H9 (cell line): ENCODE measurements at regions not wholly inside any gene's neighbourhood (a gene's known extent, or its start where the extent isn't known, plus 50 kb on each side); places are given as distances from the start of the nearest gene placed in this dataset.
A peak's percentile ranks its signal among the peaks of the same experiment; 100 is the strongest.

ENCODE experiments used
- DNase-seq: peaks from one replicate; pipeline ENCODE4 v3.0.0-alpha.2; 2017
- H2AFZ ChIP-seq: one replicate; pipeline ENCODE4 v1.6.1; 2013; ENCODE audit warnings: mild to moderate bottlenecking, low read length, control low read depth, moderate library complexity
- H2AK5ac ChIP-seq: 2 replicates; pipeline ENCODE4 v1.6.1; 2013; ENCODE audit warnings: low read length, control low read depth, mixed read lengths; ENCODE audit not compliant: insufficient read length
- H2BK120ac ChIP-seq: one replicate; pipeline ENCODE4 v1.6.1; 2013; ENCODE audit warnings: low read depth, mild to moderate bottlenecking, low read length, control low read depth, inconsistent platforms; ENCODE audit not compliant: poor library complexity, severe bottlenecking
- H2BK12ac ChIP-seq: 2 replicates; pipeline ENCODE4 v1.6.1; 2013; ENCODE audit warnings: low read length, control low read depth, mixed read lengths, low read depth; ENCODE audit not compliant: insufficient read length
- H2BK15ac ChIP-seq: 2 replicates; pipeline ENCODE4 v1.6.1; 2013; ENCODE audit warnings: low read depth, low read length, control low read depth
- H2BK20ac ChIP-seq: one replicate; pipeline ENCODE4 v1.6.1; 2013; ENCODE audit warnings: low read depth, mild to moderate bottlenecking, low read length, control low read depth, inconsistent platforms; ENCODE audit not compliant: poor library complexity, severe bottlenecking
- H2BK5ac ChIP-seq: 2 replicates; pipeline ENCODE4 v1.6.1; 2013; ENCODE audit warnings: low read length, control low read depth, mixed read lengths; ENCODE audit not compliant: insufficient read length
- H3K14ac ChIP-seq: 2 replicates; pipeline ENCODE4 v1.6.1; 2013; ENCODE audit warnings: low read length, control low read depth; ENCODE audit not compliant: insufficient read depth
- H3K18ac ChIP-seq: 2 replicates; pipeline ENCODE4 v1.6.1; 2013; ENCODE audit warnings: low read depth, mild to moderate bottlenecking, mixed read lengths, low read length, control low read depth; ENCODE audit not compliant: insufficient read length
- H3K23ac ChIP-seq: 2 replicates; pipeline ENCODE4 v1.6.1; 2013; ENCODE audit warnings: low read length, control low read depth, mixed read lengths, low read depth; ENCODE audit not compliant: insufficient read length
- H3K23me2 ChIP-seq: 2 replicates; pipeline ENCODE4 v1.6.1; 2013; ENCODE audit warnings: low read depth, mild to moderate bottlenecking, mixed read lengths, low read length, control low read depth; ENCODE audit not compliant: insufficient read length, poor library complexity, severe bottlenecking
- H3K27ac ChIP-seq: 2 replicates; pipeline ENCODE4 v1.5.1; 2013; ENCODE audit warnings: low read length, control low read depth, mixed read lengths, low read depth; ENCODE audit not compliant: insufficient read length
- H3K27me3 ChIP-seq: 2 replicates; pipeline ENCODE4 v1.6.1; 2013; ENCODE audit warnings: low read length, control low read depth, inconsistent platforms; ENCODE audit not compliant: insufficient read depth
- H3K4ac ChIP-seq: 2 replicates; pipeline ENCODE4 v1.6.1; 2013; ENCODE audit warnings: low read depth, mild to moderate bottlenecking, control low read depth, inconsistent platforms, low read length, moderate library complexity
- H3K4me1 ChIP-seq: 2 replicates; pipeline ENCODE4 v1.6.1; 2013; ENCODE audit warnings: low read length, control low read depth, inconsistent platforms; ENCODE audit not compliant: insufficient read depth
- H3K4me2 ChIP-seq: 2 replicates; pipeline ENCODE4 v1.6.1; 2013; ENCODE audit warnings: low read length, control low read depth, mixed read lengths; ENCODE audit not compliant: insufficient read length, insufficient read depth
- H3K56ac ChIP-seq: 2 replicates; pipeline ENCODE4 v1.6.1; 2013; ENCODE audit warnings: low read depth, mild to moderate bottlenecking, mixed read lengths, low read length, control low read depth; ENCODE audit not compliant: insufficient read length
- H3K79me1 ChIP-seq: 2 replicates; pipeline ENCODE4 v1.6.1; 2013; ENCODE audit warnings: low read depth, mild to moderate bottlenecking, moderate library complexity, low read length, control low read depth, inconsistent platforms; ENCODE audit not compliant: insufficient read depth, poor library complexity, severe bottlenecking
- H3K79me2 ChIP-seq: 2 replicates; pipeline ENCODE4 v1.6.1; 2013; ENCODE audit warnings: low read length, control low read depth, inconsistent platforms; ENCODE audit not compliant: insufficient read depth
- H3K9ac ChIP-seq: 2 replicates; pipeline ENCODE4 v1.6.1; 2013; ENCODE audit warnings: low read length, control low read depth, mixed read lengths; ENCODE audit not compliant: insufficient read length; ENCODE audit errors: extremely low read depth
- H3K9me3 ChIP-seq: one replicate; pipeline ENCODE4 v1.6.1; 2013; ENCODE audit warnings: low read depth, low read length, inconsistent platforms; ENCODE audit not compliant: control insufficient read depth
- H3T11ph ChIP-seq: one replicate; pipeline ENCODE4 v1.6.1; 2013; ENCODE audit warnings: mild to moderate bottlenecking, low read length, control low read depth, inconsistent platforms
- H4K20me1 ChIP-seq: one replicate; pipeline ENCODE4 v1.6.1; 2013; ENCODE audit not compliant: control insufficient read depth, insufficient read length, insufficient read depth
- H4K5ac ChIP-seq: 2 replicates; pipeline ENCODE4 v1.6.1; 2013; ENCODE audit warnings: low read depth, mild to moderate bottlenecking, mixed read lengths, low read length, control low read depth; ENCODE audit not compliant: insufficient read length
- H4K8ac ChIP-seq: replicated peaks from 2 replicates; pipeline ENCODE4 v1.6.1; 2013; ENCODE audit warnings: low read length, control low read depth, mixed read lengths, low read depth; ENCODE audit not compliant: insufficient read length
- H4K91ac ChIP-seq: 2 replicates; pipeline ENCODE4 v1.6.1; 2013; ENCODE audit warnings: low read depth, mild to moderate bottlenecking, moderate library complexity, mixed read lengths, low read length, control low read depth; ENCODE audit not compliant: insufficient read length
- H3K27ac Mint-ChIP-seq, 3 experiments: 2 replicates in 2 of 3; 3 replicates in 1 of 3; pipeline ENCODE4 v1.8.0; 2020 to 2021; ENCODE audit warnings: mixed read lengths in 3 of 3, mild to moderate bottlenecking in 1 of 3, moderate library complexity in 1 of 3
- H3K27me3 Mint-ChIP-seq: 2 replicates; pipeline ENCODE4 v1.8.0; 2021; ENCODE audit warnings: low read depth, mild to moderate bottlenecking, moderate library complexity, mixed read lengths
- H3K36me3 Mint-ChIP-seq, 3 experiments: 2 replicates in 2 of 3; 3 replicates in 1 of 3; pipeline ENCODE4 v1.8.0; 2020 to 2021; ENCODE audit warnings: low read depth in 3 of 3, mixed read lengths in 3 of 3; ENCODE audit not compliant: insufficient read depth in 1 of 3
- H3K4me1 Mint-ChIP-seq, 2 experiments: 2 replicates each; pipeline ENCODE4 v1.8.0; 2020; ENCODE audit warnings: mixed read lengths in 2 of 2
- H3K4me3 Mint-ChIP-seq, 2 experiments: 2 replicates in 1 of 2; 3 replicates in 1 of 2; pipeline ENCODE4 v1.8.0; 2020 to 2021; ENCODE audit warnings: mild to moderate bottlenecking in 2 of 2, mixed read lengths in 2 of 2, moderate library complexity in 1 of 2
- H3K9me3 Mint-ChIP-seq, 2 experiments: 2 replicates in 1 of 2; 3 replicates in 1 of 2; pipeline ENCODE4 v1.8.0; 2020; ENCODE audit warnings: mild to moderate bottlenecking in 2 of 2, mixed read lengths in 2 of 2, moderate library complexity in 1 of 2
- CTCF ChIP-seq: fragments of 200-600 bp; sonication (generic); conservative IDR thresholded peaks from 3 replicates; pipeline ENCODE4 v1.8.0; 2021; ENCODE audit warnings: antibody characterized with exemption, mild to moderate bottlenecking
- WGBS: extraction: QIAGEN DNeasy Blood & Tissue Kit; methylation state at CpG from one replicate; pipeline ENCODE4 v1.1.7; 2013; ENCODE audit warnings: missing lambda C conversion rate, low lambda C conversion rate, mixed read lengths; ENCODE audit not compliant: insufficient read length; ENCODE audit errors: extremely low coverage; 5-methylcytosine and 5-hydroxymethylcytosine counted together

- no CpG with 5 or more reads among the region's 8 CpGs for WGBS
- H3K4ac ChIP-seq, result no peak overlapping the region
These were observed 128.9 kb upstream of the NAA20 start for GRCh38 chr20:19888269-19888671.

More at GRCh38 chr20:19888269-19888671, 128.9 kb upstream of the NAA20 start:
- Histone ChIP-seq H3K79me2 (no peaks in the 10 kb centered on the region), H3K14ac (no peak overlapping the region), H3K18ac (no peak overlapping the region), H3K9ac (no peak overlapping the region), H4K8ac (no peak overlapping the region), H2BK5ac (no peak overlapping the region), H2AK5ac (no peak overlapping the region), H3K4me1 (no peaks in the 10 kb centered on the region; the same call in 1 of the 2 replicates), H4K5ac (no peak overlapping the region), H3K56ac (no peak overlapping the region), H2BK20ac (no peak overlapping the region), H3K79me1 (no peaks in the 10 kb centered on the region), H4K20me1 (no peaks in the 10 kb centered on the region), H2BK15ac (no peak overlapping the region), H3K4me2 (no peak overlapping the region), H3K9me3 (no peaks in the 10 kb centered on the region), H3K27ac (no peak overlapping the region), H2BK120ac (no peak overlapping the region), H3T11ph (no peak overlapping the region), H3K23me2 (peaks cover 4% of the 10 kb centered on the region), H4K91ac (no peak overlapping the region), H3K23ac (no peak overlapping the region), H2BK12ac (no peak overlapping the region), H3K27me3 (no peaks in the 10 kb centered on the region), H2AFZ (no peak overlapping the region)
- H3K27ac Mint-ChIP-seq, result peak overlapping the region in 2 of 3 experiments; percentile 16 to 39; a peak in 1 of 7 replicates
- no peak overlapping the region for H3K4me3 Mint-ChIP-seq
- TF ChIP-seq CTCF, result no peak
- H3K9me3 Mint-ChIP-seq, result no peaks in the 10 kb centered on the region
- H3K4me1 Mint-ChIP-seq, result peaks cover 0 to 3% of the 10 kb centered on the region in 2 experiments; a peak in 3 of 4 replicates
- no peak for DNase-seq
- no peaks in the 10 kb centered on the region for H3K36me3 Mint-ChIP-seq
- no peaks in the 10 kb centered on the region for H3K27me3 Mint-ChIP-seq
